ENCODE measurements at regions not wholly inside any gene's neighbourhood (a gene's known extent, or its start where the extent isn't known, plus 50 kb on each side); places are given as distances from the start of the nearest gene placed in this dataset.

DNA sequence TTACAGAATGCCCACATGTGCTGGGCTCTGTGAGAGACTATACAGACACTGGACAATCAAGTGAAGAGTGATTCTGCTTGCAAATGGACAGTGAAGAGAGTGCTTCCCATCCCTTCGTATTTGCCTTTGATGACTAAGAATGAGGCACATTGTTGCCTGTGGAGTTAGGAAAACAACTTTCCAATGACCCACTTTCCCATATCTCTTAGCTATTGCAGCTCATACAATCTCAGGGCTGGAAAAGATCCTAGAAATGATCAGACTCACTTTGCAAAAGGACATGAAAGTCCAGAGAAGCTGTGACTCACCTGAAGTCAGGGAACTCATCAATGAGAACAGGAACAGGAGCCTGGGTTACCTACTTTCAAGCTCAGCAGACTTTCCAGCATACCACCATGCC is 440.5 kb upstream of the TCF4 start:
- no peak for DNase-seq (ENCODE audit: low read depth, low spot score)

GRCh38 chr18:56026509-56026908 is 438.5 kb upstream of the TCF4 start:
- DNase-seq (ENCODE audit: low read depth, low spot score) = no peak

DNA sequence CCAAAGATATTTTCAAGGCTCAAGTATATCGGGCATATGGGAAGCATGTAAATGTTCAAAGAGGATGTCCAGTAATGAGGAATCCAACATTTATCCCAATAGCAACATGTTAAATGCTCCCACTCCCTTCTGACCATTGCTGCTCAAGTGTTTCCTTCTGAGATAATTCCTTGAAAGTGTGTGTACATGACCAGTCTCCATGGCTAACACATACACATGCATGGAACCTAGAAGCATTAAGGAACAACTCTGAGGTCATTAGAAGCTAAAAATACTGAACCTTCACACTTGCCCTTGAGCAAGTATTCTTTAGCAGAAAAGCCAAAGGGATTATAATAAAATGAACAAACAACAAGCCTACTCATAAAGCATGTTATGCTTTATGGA is 433.8 kb upstream of the TCF4 start:
- DNase-seq (ENCODE audit: low read depth, low spot score) = no peak

DNA sequence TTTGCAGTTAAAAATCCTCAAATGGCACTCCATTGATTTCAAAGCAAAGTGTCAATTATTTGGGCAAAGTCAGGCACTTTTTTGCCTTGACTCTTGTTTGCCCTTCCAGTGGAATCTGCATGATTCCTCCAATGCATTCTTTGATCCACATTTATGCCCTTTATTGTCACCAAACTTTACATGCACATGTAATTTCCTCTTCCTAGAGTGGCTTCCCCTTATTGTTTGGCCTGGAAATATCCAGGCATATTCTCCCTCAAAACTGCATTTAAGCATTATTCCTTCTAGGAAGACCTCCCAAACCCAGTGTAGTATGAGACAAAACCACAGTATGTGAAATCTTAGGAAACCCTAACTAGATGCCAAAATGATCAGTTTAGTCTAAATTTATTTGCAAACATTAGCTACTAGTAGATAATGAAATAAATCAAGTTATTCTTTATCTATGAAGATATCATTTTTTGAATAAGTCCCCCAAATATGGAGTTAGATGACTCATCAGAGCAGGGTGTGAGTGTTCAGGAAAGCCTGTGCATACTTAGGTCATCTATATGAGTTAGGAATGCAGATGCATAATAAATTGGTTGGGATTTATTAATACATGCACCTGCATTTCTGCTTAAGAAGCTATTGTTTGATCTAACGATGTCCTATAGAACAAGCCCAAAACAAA is 433.3 kb upstream of the TCF4 start:
- no peak for DNase-seq (ENCODE audit: low read depth, low spot score)

- DNase-seq (ENCODE audit: low read depth, low spot score) = no peak
Observed at GRCh38 chr18:56019908-56020307, 431.9 kb upstream of the TCF4 start.

DNA sequence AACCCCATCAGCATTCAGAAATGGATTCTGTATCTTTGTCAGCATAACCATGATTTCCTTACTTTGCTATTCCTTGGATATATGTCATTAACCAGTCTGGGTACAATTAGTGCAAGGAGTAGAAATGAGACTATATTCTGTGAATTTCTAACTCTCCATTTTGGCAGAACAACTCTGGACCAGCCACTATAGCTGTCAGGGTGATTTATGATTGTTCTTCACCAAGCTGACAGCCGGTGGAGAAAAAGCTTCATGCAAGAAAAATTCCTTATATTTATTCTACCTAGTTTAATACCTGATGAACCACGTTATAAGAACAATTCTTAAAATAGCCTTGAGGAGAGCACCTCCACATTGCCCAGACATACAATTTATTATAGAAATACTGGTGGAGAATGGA is 431.2 kb upstream of the TCF4 start:
- DNase-seq (ENCODE audit: low read depth, low spot score) = no peak

DNA sequence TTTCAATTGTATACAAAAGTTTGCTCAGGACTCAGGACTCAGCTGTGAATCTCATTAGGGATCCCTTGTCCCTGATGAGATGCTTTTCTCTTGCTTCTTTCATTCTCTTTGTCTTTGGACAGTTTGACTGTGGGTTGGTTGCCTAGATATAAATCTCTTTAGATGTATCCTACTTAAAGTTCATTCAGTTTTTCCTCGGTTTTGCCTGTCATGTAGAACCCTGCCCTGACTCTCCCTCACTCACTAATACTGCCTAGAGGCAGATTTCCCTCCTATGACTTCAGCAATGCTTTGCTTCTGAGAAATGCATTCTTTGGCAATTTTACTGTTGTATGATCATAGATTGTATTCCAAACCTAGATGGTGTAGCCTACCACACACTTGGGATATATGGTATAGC is 421.4 kb upstream of the TCF4 start:
- no peak for DNase-seq (ENCODE audit: low read depth, low spot score)

- DNase-seq (ENCODE audit: low read depth, low spot score) = no peak
Observed at GRCh38 chr18:56003720-56004088, 415.7 kb upstream of the TCF4 start.

DNA sequence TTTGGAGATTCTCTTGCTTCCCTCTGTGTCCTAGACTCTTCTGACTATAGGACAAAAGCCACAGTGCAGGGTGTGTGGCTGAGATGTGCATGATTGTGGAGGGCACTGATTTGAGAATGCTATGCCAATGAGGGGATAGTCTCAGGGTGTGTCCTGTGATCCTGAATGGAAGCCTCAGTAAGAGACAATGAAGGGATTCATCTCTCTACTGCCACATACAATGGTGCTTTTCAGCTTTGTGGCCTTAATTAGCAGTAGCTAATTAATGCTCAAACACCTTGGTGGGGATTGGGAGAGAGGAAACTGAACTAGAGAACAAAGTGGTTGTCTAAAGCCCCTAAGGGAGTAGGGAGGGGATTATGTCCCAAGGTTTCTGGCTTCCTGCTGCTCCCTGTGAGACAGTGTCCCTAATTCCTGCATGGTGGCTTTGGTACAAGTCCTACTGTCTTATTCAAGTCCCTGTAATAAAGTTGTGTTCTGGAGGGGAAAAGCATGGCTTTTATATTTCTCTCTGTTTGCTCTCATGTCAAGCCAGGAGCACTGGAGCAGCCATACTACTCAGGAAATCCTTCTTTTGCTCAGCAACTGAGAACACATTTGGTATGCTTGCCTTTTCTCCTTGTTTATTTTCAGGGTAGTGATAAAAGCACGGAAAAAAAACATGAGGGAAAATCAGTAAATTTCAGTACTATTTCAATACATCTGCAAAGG is 415.2 kb upstream of the TCF4 start:
- no peak for DNase-seq (ENCODE audit: low read depth, low spot score)

DNA sequence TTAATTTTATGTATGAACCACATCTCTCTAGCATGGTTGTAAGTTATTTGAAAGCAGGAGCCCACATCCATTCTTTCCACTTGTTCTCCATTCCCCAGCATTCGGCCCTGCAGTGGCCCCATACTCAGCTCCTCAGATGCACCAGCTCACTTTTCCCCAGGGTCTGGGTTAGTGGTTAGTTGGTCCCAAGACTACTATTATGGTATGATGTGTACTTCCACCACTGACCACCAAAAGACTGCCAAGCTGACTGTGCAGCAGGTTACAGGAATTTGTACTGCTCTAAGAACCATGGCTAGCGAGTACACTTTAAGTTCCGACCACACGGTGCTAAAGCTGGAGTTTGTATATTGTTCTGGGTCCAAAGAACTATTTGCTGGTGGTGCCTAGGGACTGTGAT is 413.6 kb upstream of the TCF4 start:
- no peak for DNase-seq (ENCODE audit: low read depth, low spot score)

GRCh38 chr18:56000041-56000440 is 412.0 kb upstream of the TCF4 start:
- no peak for DNase-seq (ENCODE audit: low read depth, low spot score)

GRCh38 chr18:55999641-56000040 is 411.6 kb upstream of the TCF4 start:
- no peak for DNase-seq (ENCODE audit: low read depth, low spot score)

DNA sequence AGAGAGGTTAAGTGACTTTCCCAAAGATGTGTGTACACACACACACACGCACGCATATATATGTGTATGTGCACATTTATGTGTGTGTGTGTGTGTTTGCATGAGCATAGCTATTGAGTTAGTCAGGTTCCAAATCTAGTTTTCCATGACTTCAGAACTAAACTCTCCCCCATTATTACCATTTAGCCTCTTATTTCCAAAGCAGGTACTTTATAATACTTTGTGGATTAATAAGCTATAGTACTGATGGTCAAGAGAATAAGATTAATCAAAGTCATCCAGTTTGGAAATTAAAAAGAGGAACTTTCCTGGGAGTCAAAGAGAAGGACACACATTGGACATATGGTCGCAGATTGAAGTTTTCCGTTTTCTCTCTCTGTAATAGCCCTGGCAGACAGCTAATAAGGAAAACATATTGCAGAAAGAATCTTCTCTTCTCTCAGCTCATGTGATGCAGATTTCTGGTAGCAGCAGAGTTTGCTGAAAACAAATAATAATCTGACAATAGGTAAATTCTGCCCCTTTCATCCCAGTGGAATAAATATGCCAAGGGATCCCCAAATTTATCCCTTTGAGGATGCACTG is 410.9 kb upstream of the TCF4 start:
- no peak for DNase-seq (ENCODE audit: low read depth, low spot score)

DNA sequence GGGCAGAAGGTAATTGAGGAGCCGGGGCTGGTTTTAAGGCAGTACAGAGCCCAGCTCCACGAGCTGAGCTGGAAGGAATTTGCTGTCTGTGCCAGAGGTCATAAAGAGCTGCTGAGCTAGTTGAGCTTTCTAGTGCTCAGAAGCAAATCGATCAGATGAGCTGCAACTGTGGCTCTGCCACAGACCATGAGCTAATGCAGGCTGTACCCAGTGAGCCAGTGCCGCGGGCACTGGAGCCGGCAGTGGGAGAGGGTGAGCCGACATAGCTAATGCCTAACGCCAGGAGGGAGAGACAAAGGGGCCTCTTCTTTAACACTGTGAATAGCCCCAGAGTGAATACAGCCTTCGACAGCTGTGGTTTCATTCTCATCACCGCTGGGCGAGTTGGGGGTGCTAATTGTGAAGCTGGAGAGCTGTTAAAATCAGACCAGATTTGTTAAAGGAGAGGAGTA is 410.1 kb upstream of the TCF4 start:
- DNase-seq (ENCODE audit: low read depth, low spot score) = no peak

DNA sequence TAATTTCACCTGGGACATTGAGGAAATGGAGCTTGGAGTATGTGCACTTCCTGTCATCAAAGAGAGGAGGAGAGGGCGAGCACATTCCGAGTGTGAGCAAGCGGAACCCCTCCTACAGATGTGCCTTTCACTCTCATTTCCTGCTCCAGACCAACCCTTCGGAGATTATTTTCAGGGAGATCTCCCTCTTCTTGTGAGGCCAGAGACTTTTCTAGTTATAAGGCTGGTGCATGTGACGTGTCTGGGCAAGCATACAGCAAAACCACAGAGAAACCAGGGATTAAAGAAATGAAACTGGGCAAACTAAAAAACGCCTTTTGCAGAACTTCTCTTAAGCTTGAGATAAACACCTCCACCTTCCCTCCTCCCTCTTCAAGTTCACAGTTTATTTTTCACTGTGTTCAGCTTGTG is 409.2 kb upstream of the TCF4 start:
- DNase-seq (ENCODE audit: low read depth, low spot score) = no peak

DNA sequence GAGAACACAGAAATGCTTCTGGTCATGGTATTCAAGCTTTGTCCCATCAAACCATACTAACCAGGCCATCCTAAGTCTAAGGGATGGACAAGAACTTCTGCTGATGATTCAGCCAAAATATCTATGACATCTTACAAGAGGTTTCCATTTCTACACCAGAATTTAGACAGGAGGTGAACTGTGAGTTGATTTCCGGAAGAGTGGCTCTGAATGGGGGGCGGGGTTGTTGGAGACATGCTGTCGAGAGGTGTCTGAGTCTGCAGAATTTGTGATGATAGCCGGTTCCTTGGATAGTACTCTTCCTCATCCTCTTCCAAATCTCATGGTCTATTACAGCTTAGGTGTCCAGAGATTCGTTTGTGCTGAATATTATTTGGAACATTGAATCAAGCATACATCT is 408.7 kb upstream of the TCF4 start:
- DNase-seq (ENCODE audit: low read depth, low spot score) = no peak

- DNase-seq (ENCODE audit: low read depth, low spot score) = no peak
Observed at GRCh38 chr18:55990186-55990585, 402.2 kb upstream of the TCF4 start.

DNA sequence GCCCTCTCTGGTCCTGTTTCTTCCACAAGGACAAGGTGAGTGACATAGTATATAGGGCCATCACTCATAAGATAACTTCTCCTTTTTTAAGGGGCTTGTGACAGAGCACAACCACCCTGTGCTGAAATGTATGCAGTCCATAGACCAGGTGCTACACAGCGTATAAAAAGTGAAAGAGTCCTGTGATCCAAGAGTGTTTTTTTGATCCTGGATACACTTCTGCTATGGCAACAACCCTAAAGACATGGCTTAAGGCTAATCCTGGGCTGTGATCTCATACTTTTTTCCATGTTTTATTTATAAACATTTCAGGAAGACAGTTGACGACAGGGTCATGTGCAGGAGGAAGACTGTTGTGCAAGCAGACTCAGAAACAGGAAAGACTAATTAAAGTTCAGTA is 400.5 kb upstream of the TCF4 start:
- DNase-seq (ENCODE audit: low read depth, low spot score) = no peak

DNA sequence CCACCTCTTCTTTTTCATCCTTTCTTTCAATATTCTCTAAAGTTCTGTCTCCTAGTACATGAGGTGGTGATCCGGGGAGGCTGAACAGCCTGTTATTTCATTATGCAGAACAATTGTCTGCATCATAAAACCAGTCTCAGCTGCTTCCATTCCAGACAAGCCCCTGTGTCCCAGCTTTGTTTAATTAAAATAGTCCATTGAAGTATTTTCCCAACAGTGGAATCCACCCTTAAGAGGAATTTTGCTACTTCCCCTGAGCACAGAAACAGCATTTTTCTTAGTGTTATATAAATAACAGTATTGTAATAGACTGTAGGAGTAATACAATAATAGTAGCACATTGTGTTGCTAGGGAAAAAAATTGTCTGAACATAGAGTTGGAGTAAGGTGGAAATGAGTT is 395.4 kb upstream of the TCF4 start:
- DNase-seq (ENCODE audit: low read depth, low spot score) = no peak

- peak; percentile 59 for DNase-seq (ENCODE audit: low read depth, low spot score)
Observed at GRCh38 chr18:55982992-55983391, 395.0 kb upstream of the TCF4 start.

- no peak for DNase-seq (ENCODE audit: low read depth, low spot score)
Observed at GRCh38 chr18:55981712-55982475, 393.9 kb upstream of the TCF4 start.

- DNase-seq (ENCODE audit: low read depth, low spot score) = no peak
Observed at GRCh38 chr18:55974521-55974920, 386.5 kb upstream of the TCF4 start.

GRCh38 chr18:55968550-55968949 is 380.6 kb upstream of the TCF4 start:
- no peak for DNase-seq (ENCODE audit: low read depth, low spot score)
